Ishikawa (cell line): ENCODE measurements at regions not wholly inside any gene's neighbourhood (a gene's known extent, or its start where the extent isn't known, plus 50 kb on each side); places are given as distances from the start of the nearest gene placed in this dataset.

Source experiments
- CEBPB ChIP-seq: IDR thresholded peaks from 2 replicates; pipeline ENCODE4 v1.6.1; 2012
- CREB1 ChIP-seq: IDR thresholded peaks from 2 replicates; pipeline ENCODE4 v1.6.1; 2012; ENCODE audit warnings: low read depth
- EGR1 ChIP-seq: IDR thresholded peaks from 2 replicates; pipeline ENCODE4 v1.6.1; 2012
- EP300 ChIP-seq: IDR thresholded peaks from 2 replicates; pipeline ENCODE4 v1.6.1; 2012; ENCODE audit warnings: borderline replicate concordance
- NFIC ChIP-seq: IDR thresholded peaks from 2 replicates; pipeline ENCODE4 v1.6.1; 2012
- RAD21 ChIP-seq: IDR thresholded peaks from 2 replicates; pipeline ENCODE4 v1.6.1; 2012; ENCODE audit warnings: low read depth
- TCF12 ChIP-seq: IDR thresholded peaks from 2 replicates; pipeline ENCODE4 v1.6.1; 2012; ENCODE audit warnings: low read depth
- ZBTB7A ChIP-seq: IDR thresholded peaks from 2 replicates; pipeline ENCODE4 v1.6.1; 2012; ENCODE audit warnings: low read depth
- TF ChIP-seq, protein P1 (sequence below): IDR thresholded peaks from 2 replicates; pipeline ENCODE4 v1.6.1; 2012
- TF ChIP-seq, protein P2 (sequence below): IDR thresholded peaks from 2 replicates; pipeline ENCODE4 v1.6.1; 2012; ENCODE audit warnings: low read depth, mild to moderate bottlenecking

GRCh38 chr7:46534664-46535588 lies 613.9 kb upstream of the IGFBP3 start:
- TF ChIP-seq, protein P1, sequence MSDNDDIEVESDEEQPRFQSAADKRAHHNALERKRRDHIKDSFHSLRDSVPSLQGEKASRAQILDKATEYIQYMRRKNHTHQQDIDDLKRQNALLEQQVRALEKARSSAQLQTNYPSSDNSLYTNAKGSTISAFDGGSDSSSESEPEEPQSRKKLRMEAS, result no peak
- no peak for TF ChIP-seq CEBPB
- no peak for TF ChIP-seq TCF12
- TF ChIP-seq EGR1, result no peak
- no peak for TF ChIP-seq NFIC
- no peak for TF ChIP-seq EP300
- TF ChIP-seq, protein P2, sequence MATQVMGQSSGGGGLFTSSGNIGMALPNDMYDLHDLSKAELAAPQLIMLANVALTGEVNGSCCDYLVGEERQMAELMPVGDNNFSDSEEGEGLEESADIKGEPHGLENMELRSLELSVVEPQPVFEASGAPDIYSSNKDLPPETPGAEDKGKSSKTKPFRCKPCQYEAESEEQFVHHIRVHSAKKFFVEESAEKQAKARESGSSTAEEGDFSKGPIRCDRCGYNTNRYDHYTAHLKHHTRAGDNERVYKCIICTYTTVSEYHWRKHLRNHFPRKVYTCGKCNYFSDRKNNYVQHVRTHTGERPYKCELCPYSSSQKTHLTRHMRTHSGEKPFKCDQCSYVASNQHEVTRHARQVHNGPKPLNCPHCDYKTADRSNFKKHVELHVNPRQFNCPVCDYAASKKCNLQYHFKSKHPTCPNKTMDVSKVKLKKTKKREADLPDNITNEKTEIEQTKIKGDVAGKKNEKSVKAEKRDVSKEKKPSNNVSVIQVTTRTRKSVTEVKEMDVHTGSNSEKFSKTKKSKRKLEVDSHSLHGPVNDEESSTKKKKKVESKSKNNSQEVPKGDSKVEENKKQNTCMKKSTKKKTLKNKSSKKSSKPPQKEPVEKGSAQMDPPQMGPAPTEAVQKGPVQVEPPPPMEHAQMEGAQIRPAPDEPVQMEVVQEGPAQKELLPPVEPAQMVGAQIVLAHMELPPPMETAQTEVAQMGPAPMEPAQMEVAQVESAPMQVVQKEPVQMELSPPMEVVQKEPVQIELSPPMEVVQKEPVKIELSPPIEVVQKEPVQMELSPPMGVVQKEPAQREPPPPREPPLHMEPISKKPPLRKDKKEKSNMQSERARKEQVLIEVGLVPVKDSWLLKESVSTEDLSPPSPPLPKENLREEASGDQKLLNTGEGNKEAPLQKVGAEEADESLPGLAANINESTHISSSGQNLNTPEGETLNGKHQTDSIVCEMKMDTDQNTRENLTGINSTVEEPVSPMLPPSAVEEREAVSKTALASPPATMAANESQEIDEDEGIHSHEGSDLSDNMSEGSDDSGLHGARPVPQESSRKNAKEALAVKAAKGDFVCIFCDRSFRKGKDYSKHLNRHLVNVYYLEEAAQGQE, result no peak
- no peak for TF ChIP-seq RAD21
- no peak for TF ChIP-seq ZBTB7A
- TF ChIP-seq CREB1, result no peak
